PC-3 (cell line): ENCODE measurements at regions not wholly inside any gene's neighbourhood (a gene's known extent, or its start where the extent isn't known, plus 50 kb on each side); places are given as distances from the start of the nearest gene placed in this dataset.

Experiments
- EZH2 ChIP-seq: fragments of 300-600 bp; sonication (generic); IDR thresholded peaks from one replicate; pipeline ENCODE4 v1.6.1; 2017; ENCODE audit warnings: antibody characterized with exemption, mild to moderate bottlenecking, low read length; ENCODE audit not compliant: unreplicated experiment
- EZH2phosphoT487 ChIP-seq: fragments of 300-600 bp; sonication (generic); IDR thresholded peaks from 2 replicates; pipeline ENCODE4 v1.6.1; 2018; ENCODE audit warnings: mild to moderate bottlenecking, antibody characterized with exemption, low read length, borderline replicate concordance
- TF ChIP-seq, protein P1 (sequence below): fragments of 300-600 bp; sonication (generic); conservative IDR thresholded peaks from 2 replicates; pipeline ENCODE4 v1.5.1; 2017; ENCODE audit warnings: antibody characterized with exemption, low read depth, mild to moderate bottlenecking, low read length

GRCh38 chr1:22266141-22266540 lies 123.2 kb upstream of the WNT4 start:
- TF ChIP-seq, protein P1, sequence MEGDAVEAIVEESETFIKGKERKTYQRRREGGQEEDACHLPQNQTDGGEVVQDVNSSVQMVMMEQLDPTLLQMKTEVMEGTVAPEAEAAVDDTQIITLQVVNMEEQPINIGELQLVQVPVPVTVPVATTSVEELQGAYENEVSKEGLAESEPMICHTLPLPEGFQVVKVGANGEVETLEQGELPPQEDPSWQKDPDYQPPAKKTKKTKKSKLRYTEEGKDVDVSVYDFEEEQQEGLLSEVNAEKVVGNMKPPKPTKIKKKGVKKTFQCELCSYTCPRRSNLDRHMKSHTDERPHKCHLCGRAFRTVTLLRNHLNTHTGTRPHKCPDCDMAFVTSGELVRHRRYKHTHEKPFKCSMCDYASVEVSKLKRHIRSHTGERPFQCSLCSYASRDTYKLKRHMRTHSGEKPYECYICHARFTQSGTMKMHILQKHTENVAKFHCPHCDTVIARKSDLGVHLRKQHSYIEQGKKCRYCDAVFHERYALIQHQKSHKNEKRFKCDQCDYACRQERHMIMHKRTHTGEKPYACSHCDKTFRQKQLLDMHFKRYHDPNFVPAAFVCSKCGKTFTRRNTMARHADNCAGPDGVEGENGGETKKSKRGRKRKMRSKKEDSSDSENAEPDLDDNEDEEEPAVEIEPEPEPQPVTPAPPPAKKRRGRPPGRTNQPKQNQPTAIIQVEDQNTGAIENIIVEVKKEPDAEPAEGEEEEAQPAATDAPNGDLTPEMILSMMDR = no peak
- TF ChIP-seq EZH2phosphoT487 (no peak), EZH2 (no peak)
